ENCODE measurements at regions not wholly inside any gene's neighbourhood (a gene's known extent, or its start where the extent isn't known, plus 50 kb on each side); places are given as distances from the start of the nearest gene placed in this dataset.

- TF ChIP-seq, protein P1, sequence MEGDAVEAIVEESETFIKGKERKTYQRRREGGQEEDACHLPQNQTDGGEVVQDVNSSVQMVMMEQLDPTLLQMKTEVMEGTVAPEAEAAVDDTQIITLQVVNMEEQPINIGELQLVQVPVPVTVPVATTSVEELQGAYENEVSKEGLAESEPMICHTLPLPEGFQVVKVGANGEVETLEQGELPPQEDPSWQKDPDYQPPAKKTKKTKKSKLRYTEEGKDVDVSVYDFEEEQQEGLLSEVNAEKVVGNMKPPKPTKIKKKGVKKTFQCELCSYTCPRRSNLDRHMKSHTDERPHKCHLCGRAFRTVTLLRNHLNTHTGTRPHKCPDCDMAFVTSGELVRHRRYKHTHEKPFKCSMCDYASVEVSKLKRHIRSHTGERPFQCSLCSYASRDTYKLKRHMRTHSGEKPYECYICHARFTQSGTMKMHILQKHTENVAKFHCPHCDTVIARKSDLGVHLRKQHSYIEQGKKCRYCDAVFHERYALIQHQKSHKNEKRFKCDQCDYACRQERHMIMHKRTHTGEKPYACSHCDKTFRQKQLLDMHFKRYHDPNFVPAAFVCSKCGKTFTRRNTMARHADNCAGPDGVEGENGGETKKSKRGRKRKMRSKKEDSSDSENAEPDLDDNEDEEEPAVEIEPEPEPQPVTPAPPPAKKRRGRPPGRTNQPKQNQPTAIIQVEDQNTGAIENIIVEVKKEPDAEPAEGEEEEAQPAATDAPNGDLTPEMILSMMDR (IDR thresholded peaks at IDR 0.05; ENCODE audit: insufficient read depth, low read depth, low read length), result no peak
- no peak for TF ChIP-seq EZH2 (IDR thresholded peaks at IDR 0.05; ENCODE audit: insufficient read depth, low read length)
Observed at GRCh38 chr2:185417111-185417510, 321.5 kb upstream of the FSIP2 start.
